Daoy (cell line): ENCODE measurements at regions not wholly inside any gene's neighbourhood (a gene's known extent, or its start where the extent isn't known, plus 50 kb on each side); places are given as distances from the start of the nearest gene placed in this dataset.
"Not testable (repeated sequence)": the region's sequence is repeated elsewhere in the genome, so short reads cannot be mapped to it uniquely, and the experiment has no call there.

Experiments used
- DNase-seq: peaks from one replicate; pipeline ENCODE4 v3.0.0-alpha.2; 2015; ENCODE audit warnings: low read depth

DNA sequence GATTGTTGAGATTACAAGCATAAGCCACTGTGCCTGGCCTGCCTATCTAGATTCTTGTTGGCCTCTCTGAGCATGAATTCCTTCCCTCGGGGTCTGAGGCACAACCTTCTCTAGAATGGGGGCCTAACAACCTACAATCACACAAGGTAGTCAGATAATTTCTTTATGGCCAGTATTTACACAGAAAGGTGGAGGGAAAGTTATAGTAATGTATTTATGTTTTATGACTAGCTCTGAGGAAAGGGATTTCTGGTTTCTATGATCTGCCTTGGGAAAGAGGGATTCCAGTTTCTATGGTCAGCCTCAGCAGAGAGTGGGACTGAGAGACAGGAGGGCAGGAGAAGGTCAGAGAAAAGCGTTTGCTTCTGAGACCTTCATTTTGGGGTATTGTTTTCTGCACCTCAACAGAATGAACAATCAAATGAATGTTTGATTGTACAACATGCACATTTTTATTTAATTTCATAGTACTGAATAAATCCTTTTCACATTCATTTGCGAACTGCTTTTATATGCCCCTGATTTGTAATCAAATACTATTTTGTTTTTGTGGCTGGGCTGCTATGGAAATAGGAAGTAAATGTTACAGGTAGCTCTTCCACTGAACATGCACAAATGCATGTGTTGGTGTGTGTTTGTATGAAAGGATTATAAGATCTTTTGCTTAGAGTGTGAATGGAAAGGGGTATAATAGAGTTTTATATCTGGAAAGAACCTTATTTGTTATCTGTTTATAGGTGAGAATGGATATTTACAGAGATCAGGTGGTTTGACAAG, 499.7 kb upstream of the RGS6 start:
- DNase-seq, result no peak

DNA sequence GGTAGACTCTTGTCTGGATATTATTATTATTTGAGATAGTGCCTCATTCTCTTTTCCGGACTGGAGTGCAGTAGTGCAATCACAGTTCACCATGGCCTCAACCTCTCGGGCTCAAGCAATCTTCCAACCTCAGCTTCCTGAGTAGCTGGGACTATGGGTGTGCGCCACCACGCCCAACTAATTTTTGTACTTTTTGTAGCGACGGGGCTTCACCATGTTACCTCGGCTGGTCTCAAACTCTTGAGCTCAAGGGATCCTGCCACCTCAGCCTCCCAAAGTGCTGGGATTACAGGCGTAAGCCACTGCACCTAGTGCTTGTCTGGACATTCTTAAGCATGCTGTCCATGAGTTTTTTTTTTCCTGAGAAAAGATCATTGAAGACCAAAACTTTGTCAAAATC, 498.9 kb upstream of the RGS6 start:
- no peak for DNase-seq

DNA sequence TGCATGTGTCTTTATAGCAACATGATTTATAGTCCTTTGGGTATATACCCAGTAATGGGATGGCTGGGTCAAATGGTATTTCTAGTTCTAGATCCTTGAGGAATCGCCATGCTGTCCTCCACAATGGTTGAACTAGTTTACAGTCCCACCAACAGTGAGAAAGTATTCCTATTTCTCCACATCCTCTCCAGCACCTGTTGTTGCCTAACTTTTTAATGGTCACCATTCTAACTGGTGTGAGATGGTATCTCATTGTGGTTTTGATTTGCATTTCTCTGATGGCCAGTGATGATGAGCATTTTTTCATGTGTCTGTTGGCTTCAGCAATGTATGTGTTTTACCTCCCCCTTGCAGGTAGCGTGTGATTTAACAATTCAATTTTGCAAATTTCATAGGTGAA, 496.6 kb upstream of the RGS6 start:
- DNase-seq, result not testable (repeated sequence)

DNA sequence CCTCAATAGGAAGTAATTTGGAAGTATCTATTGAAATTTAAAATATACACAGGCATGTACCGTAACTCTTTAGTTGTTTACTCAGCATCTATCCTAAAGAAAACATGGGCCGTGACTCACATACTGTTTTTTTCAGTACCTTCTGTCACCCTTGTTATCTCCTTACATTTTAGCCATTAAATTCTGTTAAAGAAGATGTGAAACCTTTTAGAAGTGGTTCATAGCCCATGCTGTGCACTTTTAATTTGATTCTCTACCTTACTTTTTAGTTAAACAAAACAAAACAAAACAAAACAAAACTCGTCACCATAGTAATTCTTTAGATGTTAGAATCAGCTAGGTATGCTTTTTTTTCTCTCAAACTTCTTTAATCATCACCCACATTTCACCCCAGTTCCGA, 494.4 kb upstream of the RGS6 start:
- DNase-seq, result no peak

DNA sequence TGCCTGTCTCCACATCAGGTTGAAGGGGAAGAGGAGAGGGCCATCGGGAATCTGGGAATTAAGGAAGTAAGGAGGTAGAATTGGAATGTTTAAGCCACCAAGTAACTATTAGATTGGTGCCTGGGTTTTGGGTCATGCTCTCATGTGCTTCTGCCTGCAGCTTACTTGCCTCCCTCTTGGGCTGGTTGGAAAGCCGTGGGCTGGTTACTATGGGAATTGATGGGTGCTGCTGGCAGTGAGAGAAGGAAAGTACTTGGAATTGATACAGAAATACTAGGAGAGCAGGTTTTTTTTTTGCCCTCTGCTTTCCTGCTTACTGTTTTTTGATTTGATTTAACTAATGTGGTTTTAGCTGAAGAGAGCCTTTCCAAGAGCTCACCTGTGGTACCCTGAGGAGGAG, 493.5 kb upstream of the RGS6 start:
- peak; percentile 23 for DNase-seq

DNA sequence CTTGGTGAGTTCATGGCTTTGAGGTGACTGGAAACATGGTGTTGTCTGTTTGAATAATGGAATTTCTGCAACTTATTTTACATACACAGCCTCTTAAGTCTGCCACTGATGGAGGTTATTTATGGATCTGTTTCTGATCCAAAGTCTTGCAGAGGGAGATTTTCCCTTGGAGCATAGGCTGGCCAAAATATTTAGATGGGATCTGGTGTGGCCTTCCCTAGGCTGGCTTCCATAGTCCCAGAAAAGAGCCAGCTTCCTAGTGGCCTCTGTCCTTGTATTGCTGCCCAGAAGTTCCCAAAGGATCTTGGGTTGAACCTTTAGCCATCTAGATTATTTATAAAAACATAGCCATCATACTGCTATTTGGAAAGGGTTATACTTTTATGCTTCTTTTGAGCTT, 491.1 kb upstream of the RGS6 start:
- no peak for DNase-seq

DNA sequence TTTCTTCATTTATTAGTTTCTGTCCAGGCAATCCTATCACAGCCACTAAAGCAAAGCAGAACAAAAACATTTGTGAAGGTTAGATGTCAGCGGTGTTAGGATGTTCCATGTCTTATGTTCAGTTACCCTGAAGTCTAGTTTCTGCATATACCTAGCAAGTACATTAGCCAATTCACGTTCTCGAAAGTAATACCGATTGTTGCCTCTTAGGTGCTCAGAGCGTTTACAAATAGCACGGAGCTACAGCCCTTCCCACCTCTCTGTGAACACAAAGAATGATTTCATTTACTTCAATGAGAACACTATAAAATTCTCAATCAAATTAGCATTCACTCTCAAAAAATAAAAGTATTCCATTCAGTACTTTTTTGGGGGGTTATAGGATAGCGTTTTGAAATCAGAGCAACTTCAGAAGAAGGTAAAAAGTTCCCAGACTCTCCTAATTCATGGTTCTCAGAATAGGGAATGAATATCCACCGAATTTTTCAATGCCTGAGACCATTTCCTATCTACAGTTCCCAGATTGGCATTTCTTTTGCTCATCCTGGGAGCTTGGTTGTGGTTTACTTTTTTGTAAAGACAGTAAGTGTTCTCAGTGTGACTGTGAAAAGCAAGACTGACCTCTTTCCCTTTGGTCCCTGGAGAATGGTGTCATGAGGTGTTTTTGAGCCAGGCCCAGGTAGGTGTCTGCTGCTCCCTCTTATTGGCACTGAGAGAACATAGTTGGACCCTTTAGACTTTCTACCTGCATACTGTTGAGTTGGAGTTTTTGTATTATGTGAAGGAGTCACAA, 488.0 kb upstream of the RGS6 start:
- DNase-seq, result no peak

DNA sequence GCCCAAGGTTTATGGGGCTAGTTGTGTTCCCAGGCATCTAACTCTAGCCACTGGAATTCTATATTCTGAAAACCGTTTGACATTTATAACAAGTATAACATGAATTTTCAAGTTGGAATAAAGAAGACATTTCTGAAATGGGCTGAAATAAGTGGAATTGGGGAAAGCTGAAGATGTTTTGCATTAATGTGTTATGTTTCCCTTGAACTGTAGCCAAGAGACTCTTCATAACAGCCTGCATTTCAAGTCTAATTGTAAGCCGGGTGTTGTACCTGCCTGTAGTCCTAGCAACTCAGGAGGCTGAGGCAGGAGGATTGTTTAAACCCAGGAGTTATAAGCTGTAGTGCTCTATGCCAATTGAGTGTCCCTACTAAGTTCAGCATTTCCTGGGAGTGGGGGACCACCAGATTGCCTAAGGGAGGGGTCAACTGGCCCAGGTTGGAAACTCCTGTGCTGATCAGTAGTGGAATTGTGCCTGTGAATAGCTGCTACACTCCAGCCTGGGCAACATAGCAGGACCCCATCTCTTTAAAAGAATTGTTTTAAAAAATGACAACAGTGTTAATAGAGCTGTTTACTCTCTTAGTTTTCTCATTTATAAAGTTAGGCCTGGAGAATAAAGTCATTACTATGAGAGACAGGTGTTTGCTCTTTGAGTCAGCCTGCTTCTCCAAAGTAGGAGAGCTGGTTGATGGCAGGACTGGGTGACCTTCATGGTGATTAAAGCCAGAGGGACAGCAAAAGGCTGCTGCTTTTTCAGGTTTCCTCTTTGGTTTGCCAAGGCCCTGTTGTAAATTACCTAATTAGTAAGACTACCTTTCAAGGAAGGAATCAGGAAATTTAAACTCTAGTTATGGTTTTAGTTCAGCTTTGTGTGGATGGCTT, 483.6 kb upstream of the RGS6 start:
- no peak for DNase-seq

DNA sequence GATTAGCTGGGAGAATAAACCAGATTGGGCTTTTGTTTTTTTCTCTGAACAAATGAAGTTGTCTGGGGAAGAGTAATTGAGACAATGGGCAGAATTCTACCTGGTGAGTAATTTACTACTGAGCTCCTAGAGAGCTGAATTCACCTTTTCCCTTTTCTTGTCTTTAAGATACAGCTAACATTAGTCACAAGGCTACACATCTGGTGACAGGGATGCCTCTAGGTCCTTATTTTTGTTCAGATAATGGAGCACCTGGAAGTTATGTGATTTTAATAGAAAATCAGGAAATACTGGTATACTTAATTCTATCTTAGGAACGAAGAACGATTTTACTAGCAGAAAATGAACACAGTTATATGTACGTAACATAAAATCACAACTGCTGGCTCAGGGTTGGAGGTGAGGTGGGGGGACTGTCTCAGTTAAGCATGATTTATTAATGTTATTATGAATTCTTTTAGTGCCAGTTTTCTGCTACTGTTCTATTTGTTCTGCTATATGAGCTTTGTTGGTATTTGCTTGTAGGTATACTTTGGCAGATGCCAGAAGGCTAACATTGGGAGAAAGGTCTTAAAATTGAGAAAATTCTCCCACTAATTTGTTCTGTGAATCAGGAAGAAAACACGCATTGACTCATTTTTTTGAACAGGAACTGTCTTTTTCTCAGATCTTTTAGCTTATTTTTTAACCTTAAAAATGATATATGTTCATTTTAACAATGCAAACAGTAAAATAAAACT, 482.7 kb upstream of the RGS6 start:
- DNase-seq, result no peak

DNA sequence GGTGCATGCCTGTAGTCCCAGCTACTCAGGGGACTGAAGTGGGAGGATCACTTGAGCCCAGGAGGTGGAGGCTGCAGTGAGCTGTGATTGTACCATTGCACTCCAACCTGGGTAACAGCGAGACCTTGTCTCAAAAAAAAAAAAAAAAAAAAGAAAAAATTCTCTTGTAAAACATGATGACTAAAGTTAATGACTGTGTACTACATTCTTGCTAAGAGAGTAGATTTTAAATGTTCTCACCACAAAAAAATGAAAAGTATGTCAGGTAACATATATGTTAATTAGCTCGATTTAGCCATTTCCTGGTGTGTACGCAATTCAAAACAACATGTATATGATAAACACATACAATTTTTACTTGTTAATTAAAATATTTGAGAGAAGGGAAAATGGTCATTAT, 480.7 kb upstream of the RGS6 start:
- no peak for DNase-seq

DNA sequence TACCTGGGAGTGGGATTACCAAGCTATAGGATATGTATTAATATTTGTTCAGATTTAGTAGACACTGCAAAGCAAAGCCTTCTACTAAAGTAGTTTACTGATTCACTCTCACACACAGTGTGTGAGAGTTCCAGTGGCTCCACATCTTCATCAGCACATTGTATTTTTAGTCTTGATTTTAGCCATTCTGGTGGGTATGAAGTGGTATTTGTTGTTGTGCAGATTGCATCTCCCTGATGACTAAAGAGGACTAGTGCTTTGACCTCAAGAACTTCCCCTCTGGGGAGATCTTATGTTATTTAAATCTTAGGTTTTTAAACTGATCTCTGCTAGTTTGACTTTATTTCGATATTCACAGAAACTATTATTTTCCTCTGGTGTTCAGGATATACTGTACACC, 479.7 kb upstream of the RGS6 start:
- DNase-seq, result no peak

DNA sequence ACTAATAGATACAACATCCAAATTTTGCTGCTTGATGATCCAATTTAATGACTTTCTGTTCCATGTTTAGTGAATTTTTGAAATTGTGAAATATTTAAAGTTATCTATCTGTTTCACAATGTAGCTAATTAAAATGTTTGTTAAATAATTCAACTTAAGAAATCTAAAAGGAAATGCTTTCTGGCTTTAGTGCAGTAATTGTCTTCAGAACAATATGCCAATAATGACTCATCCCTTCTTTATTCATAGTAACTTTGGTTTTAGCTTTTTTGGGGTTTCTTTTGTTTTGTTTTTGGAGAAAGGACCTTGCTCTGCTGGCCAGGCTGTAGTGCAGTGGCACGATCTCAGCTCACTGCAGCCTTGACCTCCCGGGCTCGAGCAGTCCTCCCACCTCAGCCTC, 479.2 kb upstream of the RGS6 start:
- DNase-seq, result no peak

DNA sequence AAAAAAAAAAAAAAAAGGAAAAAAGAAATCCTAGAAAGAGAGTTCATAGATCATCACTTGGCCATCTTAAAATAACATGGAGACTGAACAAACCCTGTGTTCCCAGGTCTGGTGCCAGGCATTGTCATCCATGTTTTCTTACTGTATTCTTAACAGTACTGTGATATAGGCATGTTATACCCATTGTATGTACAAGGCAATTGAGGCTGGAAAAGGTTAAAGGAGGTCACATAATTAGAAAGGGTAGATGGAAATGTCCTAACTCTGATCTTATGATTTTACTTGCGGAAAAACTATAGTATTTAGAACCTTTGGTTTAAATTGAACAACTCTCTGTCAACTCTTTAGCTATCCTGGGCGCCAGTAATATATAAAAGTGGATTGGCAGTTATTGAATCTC, 478.2 kb upstream of the RGS6 start:
- no peak for DNase-seq

DNA sequence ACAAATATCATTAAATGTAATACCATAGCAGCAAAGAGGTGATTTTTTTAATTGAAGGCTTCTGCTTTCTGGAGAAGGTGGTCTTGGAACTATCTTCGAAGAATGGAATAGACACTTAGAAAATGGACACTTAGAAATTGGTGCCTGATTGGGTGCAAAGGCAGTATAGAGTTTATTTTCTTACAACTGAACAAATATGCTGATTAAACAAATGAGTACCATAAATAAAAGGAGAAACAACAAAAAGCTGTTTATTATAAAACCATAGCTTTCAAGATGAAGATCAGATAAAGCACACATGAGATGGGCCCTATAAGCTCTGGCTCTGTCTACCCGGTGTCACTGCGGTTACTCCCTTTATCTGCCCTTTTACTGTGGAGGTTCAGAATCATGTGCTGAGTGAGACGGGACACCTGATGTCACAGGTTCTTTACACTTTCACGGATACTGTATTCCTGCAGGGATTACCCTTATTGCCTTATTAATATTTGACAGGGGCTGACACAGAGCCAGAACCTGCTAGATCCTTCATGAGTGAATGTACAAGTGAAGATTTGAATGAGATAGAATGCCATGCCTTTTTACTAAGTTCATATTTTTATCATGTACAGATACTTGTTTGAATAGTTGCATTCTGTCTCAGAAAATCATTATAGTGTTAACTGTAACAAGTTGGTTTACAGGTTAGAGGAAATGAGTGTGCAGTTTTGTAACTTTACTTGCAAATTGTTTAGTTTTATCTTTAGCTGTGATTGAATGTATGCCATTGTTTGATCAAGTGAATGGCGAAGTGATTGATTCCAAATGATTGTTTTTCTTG, 477.5 kb upstream of the RGS6 start:
- no peak for DNase-seq

DNA sequence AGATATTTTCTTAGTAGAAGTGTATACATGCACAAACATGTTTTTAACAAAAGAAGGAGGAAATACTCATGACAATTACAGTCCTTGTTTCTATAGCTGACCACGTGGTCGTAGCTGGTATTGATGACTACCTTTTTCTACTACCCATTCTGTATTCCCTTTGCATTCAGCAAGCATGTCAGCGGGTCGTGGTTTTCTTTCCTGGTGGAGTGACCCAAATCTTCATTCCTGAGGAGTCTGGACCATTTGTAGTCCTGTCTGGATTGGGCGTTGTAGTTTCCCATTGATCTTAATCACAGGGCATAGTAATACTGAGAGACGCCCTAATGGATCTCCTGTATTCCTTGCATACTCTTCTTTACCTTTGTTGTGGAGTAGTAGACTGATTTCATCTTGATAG, 472.1 kb upstream of the RGS6 start:
- DNase-seq, result no peak

DNA sequence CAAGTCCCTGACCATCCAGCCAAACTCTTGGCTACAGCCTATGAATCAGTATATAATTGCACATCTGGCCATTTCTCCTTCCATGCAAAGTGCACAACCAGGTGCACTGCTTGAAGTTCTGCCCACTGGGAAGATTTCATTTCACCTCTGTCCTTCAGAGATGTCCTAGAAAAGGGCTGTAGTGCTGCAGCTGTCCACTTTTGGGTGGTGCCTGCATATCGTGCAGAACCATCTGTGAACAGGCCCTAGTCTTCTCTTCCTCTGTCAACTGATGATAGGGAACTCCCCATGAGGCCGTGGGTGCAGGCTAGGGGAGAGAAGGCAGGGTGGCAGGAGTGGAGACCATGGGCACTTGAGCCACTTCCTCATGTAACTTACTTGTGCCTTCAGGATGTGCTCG, 470.6 kb upstream of the RGS6 start:
- not testable (repeated sequence) for DNase-seq

DNA sequence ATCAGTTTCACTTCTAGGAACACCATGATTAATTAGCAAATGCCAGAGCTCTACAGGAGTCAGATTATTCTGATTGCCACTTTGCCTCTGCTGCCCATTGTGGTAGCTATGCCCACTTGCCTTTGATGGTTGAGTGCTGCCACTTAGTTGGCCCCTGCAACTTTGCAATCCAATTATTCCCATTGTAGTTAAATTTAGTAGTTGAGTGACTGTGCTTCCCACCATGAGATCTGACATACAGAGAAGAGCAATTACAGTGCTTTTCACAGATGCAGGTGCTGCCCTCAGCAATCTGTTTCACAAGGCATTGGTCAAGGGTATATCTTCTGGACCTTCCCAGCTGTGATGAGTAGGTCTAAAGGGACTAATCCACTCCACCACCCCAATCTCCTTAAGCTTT, 468.4 kb upstream of the RGS6 start:
- DNase-seq, result no peak

DNA sequence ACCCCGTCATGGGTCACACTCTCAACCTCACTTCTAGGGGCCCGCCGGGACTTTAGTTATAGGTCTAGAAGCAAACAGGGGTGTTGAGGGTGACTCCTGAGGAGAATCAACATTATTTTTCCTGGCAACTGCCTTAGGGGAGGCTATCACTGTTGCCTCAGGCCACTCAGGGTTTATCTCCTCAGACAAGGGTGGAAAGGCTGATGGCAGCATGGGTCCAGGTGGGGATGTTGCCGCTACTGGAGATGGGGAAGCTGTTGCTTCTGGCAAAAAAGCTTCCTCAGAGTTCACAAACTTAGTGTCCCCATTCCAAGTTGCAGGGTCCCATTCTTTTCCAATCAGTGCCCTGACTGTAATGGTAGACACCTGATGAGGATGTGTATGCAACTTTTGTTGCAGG, 467.4 kb upstream of the RGS6 start:
- no peak for DNase-seq

DNA sequence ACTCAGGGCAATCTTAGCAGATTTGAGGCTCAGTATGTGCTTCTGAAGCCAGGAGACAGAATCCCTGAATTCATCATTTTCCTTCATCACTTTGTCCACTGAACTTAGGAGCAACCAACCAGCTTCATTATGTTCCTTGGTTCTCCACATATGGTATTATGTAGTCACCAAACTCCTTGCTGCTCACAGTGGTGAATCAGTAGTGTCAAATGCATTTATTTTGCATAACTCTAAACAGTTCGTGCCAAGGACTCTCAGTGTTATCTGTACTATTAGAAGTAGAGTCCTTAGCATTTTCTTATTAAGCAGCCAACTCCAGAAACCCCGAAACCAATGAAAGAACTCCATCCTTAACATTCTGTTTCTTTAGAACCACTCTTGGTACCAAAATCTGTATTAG, 466.9 kb upstream of the RGS6 start:
- DNase-seq, result no peak

DNA sequence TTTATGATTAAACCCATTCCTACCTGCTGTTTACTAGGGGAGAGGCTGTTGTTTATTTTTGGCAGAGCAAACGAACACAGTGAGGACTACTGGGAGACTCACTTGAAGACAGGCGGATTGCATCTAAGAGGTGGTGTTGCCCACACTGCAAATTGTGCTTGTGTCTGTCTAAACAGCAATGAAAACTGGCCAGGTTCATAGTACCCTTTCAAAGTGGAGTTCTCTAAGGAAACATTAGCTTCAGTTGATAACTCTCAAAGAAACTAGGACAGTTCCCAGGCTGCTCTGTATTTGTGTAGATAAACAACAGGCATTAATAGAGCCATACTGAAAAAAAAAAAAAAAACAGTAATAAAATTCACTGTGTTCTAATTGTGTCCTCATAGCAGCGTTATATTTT, 466.0 kb upstream of the RGS6 start:
- DNase-seq, result no peak

DNA sequence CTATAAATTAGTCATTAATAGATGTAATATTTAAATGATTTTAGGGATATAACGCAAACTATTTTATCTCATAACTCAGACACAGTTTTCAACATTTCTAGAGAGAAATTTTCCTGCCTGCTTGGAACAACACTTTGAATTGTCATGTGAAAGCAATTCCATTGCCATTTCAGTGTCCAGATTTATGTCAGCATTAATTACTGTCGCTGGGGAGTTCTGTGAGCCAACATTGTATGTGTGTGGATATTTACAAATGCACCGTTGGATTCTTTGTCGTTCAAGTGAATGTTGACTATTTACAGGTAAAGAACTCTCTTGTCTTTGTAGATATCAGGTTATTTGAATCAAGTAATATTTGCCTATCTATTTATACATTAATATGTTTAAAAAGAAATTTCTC, 465.3 kb upstream of the RGS6 start:
- DNase-seq, result no peak
